GM12878 (cell line): ENCODE measurements at regions not wholly inside any gene's neighbourhood (a gene's known extent, or its start where the extent isn't known, plus 50 kb on each side); places are given as distances from the start of the nearest gene placed in this dataset.

Experiments
- ATAC-seq: fragments of 200-7000 bp; cut with Tn5 transposase; 3 replicates; pipeline ENCODE4 v1.9.1; 2020; ENCODE audit warnings: mild to moderate bottlenecking, moderate library complexity
- BruUV-seq: library from RNA; stranded (reverse); fragments of 400-500 nt; replicated peaks from 2 replicates; lab custom pipeline; 2021; lab: Mats Ljungman, UMichigan
- CTCF ChIA-PET: fragments of 300-600 bp; sonication (Branson Sonifier 250); formaldehyde crosslinking; extraction: SDS; loops from one replicate; lab custom pipeline; 2021; ENCODE audit warnings: inconsistent platforms; lab: Yijun Ruan, JAX
- POLR2A ChIA-PET: fragments of 350-600 bp; formaldehyde crosslinking; extraction: SDS; loops from one replicate; lab custom pipeline; 2021; ENCODE audit warnings: inconsistent platforms; lab: Charles Lee
- RAD21 ChIA-PET: fragments of 300-600 bp; sonication (Branson Sonifier 250); formaldehyde crosslinking; loops from one replicate; lab custom pipeline; 2023; ENCODE audit warnings: antibody characterized with exemption; ENCODE audit not compliant: unreplicated experiment; lab: Charles Lee
- SMC1A ChIA-PET: fragments of 300-600 bp; sonication (Branson Sonifier 250); formaldehyde crosslinking; loops from one replicate; lab custom pipeline; 2023; ENCODE audit not compliant: unreplicated experiment, uncharacterized antibody; lab: Charles Lee
- DNase-seq: peaks from one replicate; pipeline ENCODE4 v3.0.0-alpha.2; 2011; ENCODE audit warnings: low read depth, low spot score
- FAIRE-seq: peaks from 3 replicates; lab custom pipeline; 2011; peaks lifted over from hg19 to GRCh38; lab: Jason Lieb, UNC
- H2AFZ ChIP-seq: 2 replicates; pipeline ENCODE4 v1.6.0; 2011; ENCODE audit warnings: low read depth, low read length, control low read depth; ENCODE audit not compliant: control insufficient read depth
- H3K27ac ChIP-seq: 2 replicates; pipeline ENCODE4 v1.5.1; 2011; ENCODE audit warnings: control low read depth; ENCODE audit not compliant: control insufficient read depth, insufficient read depth
- H3K27me3 ChIP-seq, 2 experiments: replicated peaks in 1 of 2; 2 replicates each; pipeline versions ENCODE4 v1.6.0 to v1.6.1; 2011; ENCODE audit warnings: low read length in 1 of 2; ENCODE audit not compliant: control insufficient read depth in 2 of 2, insufficient read depth in 2 of 2
- H3K36me3 ChIP-seq, 2 experiments: 2 replicates each; pipeline ENCODE4 v1.5.1; 2011; ENCODE audit warnings: low read length in 1 of 2; ENCODE audit not compliant: control insufficient read depth in 2 of 2, insufficient read depth in 2 of 2
- H3K4me1 ChIP-seq: 2 replicates; pipeline ENCODE4 v1.6.1; 2011; ENCODE audit warnings: mild to moderate bottlenecking, low read length, moderate library complexity, mixed read lengths; ENCODE audit not compliant: control insufficient read depth, insufficient read depth
- H3K4me2 ChIP-seq: 2 replicates; pipeline ENCODE4 v1.6.0; 2011; ENCODE audit warnings: control low read depth; ENCODE audit not compliant: control insufficient read depth, insufficient read depth
- H3K4me3 ChIP-seq: fragments of 200-600 bp; sonication (generic); 2 replicates; pipeline ENCODE4 v1.5.1; 2016
- H3K79me2 ChIP-seq: 2 replicates; pipeline ENCODE4 v1.6.0; 2011; ENCODE audit warnings: low read length; ENCODE audit not compliant: control insufficient read depth, insufficient read depth
- H3K9ac ChIP-seq: 2 replicates; pipeline ENCODE4 v1.8.0; 2011; ENCODE audit warnings: low read length, control low read depth, mixed read lengths; ENCODE audit not compliant: control insufficient read depth, insufficient read depth
- H3K9me3 ChIP-seq: replicated peaks from 3 replicates; pipeline ENCODE4 v1.5.1; 2011; ENCODE audit warnings: mild to moderate bottlenecking, low read length; ENCODE audit not compliant: control insufficient read depth, insufficient read depth
- H4K20me1 ChIP-seq: 2 replicates; pipeline ENCODE4 v1.6.0; 2011; ENCODE audit not compliant: control insufficient read depth, insufficient read depth
- BHLHE40 ChIP-seq, 2 experiments: fragments of 450-650 bp in 1 of 2; IDR thresholded peaks; 2 replicates each; pipeline ENCODE4 v1.6.1; 2011 to 2017; ENCODE audit warnings: low read depth in 2 of 2, borderline replicate concordance in 1 of 2, improper control_type of control experiment in 1 of 2, low read length in 1 of 2, mild to moderate bottlenecking in 1 of 2
- CREM ChIP-seq: IDR thresholded peaks from 2 replicates; pipeline ENCODE4 v1.6.1; 2014; ENCODE audit warnings: antibody characterized with exemption, low read depth
- ESRRA ChIP-seq: IDR thresholded peaks from 2 replicates; pipeline ENCODE4 v1.6.1; 2012; ENCODE audit warnings: mild to moderate bottlenecking, low read length, improper control_type of control experiment
- SUPT20H ChIP-seq: IDR thresholded peaks from 2 replicates; pipeline ENCODE4 v1.6.1; 2011; ENCODE audit warnings: low read depth, mild to moderate bottlenecking, low read length, moderate library complexity, borderline replicate concordance; ENCODE audit not compliant: control insufficient read depth
- YBX1 ChIP-seq: fragments of 450-650 bp; IDR thresholded peaks from 2 replicates; pipeline ENCODE4 v1.6.1; 2016; ENCODE audit warnings: antibody characterized with exemption
- ZNF274 ChIP-seq: IDR thresholded peaks from one replicate; pipeline ENCODE4 v1.8.0; 2011; ENCODE audit not compliant: insufficient read length, insufficient read depth
- WGBS: methylation state at CpG from one replicate; pipeline ENCODE4 v1.1.6; 2016; ENCODE audit warnings: low lambda C conversion rate; ENCODE audit not compliant: insufficient replicate concordance, insufficient coverage; ENCODE audit errors: missing lambda C conversion rate; 5-methylcytosine and 5-hydroxymethylcytosine counted together
- in situ Hi-C: fragments of 300-500 bp; cut with MboI; formaldehyde crosslinking; loops from 9 replicates; pipeline ENCODE4 v1.14.3; 2018; ENCODE audit warnings: mixed read lengths
- intact Hi-C: fragments of 100-400 bp; cut with micrococcal nuclease; formaldehyde crosslinking; loops from one replicate; pipeline ENCODE4 v1.14.2; 2022; ENCODE audit not compliant: unreplicated experiment
- TF ChIP-seq, protein P1 (sequence below): fragments of 450-650 bp; IDR thresholded peaks from 2 replicates; pipeline ENCODE4 v1.6.1; 2017; ENCODE audit warnings: mild to moderate bottlenecking, moderate library complexity
- TF ChIP-seq, protein P2 (sequence below): fragments of 450-650 bp; IDR thresholded peaks from 2 replicates; pipeline ENCODE4 v1.6.1; 2017; ENCODE audit warnings: low read depth, mild to moderate bottlenecking, moderate library complexity
- TF ChIP-seq, protein P3 (sequence below): fragments of 450-650 bp; IDR thresholded peaks from 2 replicates; pipeline ENCODE4 v1.6.1; 2018; ENCODE audit warnings: mild to moderate bottlenecking, low read depth, moderate library complexity; ENCODE audit not compliant: partially characterized antibody

DNA sequence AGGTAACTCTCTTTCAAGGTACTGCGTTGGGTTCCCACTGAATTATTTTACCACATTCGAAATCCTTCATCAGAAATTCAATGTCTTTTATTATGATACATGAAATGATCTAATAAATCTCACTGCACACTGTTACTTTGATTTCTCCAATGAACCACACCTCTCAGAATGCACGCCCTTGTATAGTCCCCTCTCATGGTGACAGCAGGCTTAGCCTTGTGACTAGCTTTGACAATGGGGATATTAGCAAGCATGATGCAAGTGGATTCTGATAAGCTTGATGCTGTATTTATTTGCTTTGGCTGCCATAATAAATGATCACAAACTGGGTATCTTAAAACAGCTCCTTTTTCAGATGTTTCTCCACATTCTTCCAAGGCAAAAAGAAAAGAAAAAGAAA, 100.4 kb upstream of the ETV6 start:
- ChIA-PET SMC1A (interaction anchor here (1.3 to 13.0 kb wide), 5 partner anchors 14 to 196 kb away, joined by 3 to 225 read pairs (median 5); no protein-coding TSS in a partner anchor), POLR2A (no interaction called here), CTCF (interaction anchor here (0.6 to 12.5 kb wide), 6 partner anchors 10 to 484 kb away, joined by 3 to 148 read pairs (median 4); no protein-coding TSS in a partner anchor), RAD21 (interaction anchor here (0.9 to 1.2 kb wide), 3 partner anchors 31 to 171 kb away, joined by 3 to 4 read pairs (median 3); no protein-coding TSS in a partner anchor)
- H3K9me3 ChIP-seq: no peaks in the 10 kb centered on the region
- ATAC-seq: no peak
- no peak overlapping the region for H3K27ac ChIP-seq
- in situ Hi-C loops: no loop called here
- BruUV-seq: no TSS peak
- no peaks in the 10 kb centered on the region for H3K27me3 ChIP-seq
- TF ChIP-seq, protein P1, sequence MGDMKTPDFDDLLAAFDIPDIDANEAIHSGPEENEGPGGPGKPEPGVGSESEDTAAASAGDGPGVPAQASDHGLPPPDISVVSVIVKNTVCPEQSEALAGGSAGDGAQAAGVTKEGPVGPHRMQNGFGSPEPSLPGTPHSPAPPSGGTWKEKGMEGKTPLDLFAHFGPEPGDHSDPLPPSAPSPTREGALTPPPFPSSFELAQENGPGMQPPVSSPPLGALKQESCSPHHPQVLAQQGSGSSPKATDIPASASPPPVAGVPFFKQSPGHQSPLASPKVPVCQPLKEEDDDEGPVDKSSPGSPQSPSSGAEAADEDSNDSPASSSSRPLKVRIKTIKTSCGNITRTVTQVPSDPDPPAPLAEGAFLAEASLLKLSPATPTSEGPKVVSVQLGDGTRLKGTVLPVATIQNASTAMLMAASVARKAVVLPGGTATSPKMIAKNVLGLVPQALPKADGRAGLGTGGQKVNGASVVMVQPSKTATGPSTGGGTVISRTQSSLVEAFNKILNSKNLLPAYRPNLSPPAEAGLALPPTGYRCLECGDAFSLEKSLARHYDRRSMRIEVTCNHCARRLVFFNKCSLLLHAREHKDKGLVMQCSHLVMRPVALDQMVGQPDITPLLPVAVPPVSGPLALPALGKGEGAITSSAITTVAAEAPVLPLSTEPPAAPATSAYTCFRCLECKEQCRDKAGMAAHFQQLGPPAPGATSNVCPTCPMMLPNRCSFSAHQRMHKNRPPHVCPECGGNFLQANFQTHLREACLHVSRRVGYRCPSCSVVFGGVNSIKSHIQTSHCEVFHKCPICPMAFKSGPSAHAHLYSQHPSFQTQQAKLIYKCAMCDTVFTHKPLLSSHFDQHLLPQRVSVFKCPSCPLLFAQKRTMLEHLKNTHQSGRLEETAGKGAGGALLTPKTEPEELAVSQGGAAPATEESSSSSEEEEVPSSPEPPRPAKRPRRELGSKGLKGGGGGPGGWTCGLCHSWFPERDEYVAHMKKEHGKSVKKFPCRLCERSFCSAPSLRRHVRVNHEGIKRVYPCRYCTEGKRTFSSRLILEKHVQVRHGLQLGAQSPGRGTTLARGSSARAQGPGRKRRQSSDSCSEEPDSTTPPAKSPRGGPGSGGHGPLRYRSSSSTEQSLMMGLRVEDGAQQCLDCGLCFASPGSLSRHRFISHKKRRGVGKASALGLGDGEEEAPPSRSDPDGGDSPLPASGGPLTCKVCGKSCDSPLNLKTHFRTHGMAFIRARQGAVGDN: no peak
- TF ChIP-seq, protein P2, sequence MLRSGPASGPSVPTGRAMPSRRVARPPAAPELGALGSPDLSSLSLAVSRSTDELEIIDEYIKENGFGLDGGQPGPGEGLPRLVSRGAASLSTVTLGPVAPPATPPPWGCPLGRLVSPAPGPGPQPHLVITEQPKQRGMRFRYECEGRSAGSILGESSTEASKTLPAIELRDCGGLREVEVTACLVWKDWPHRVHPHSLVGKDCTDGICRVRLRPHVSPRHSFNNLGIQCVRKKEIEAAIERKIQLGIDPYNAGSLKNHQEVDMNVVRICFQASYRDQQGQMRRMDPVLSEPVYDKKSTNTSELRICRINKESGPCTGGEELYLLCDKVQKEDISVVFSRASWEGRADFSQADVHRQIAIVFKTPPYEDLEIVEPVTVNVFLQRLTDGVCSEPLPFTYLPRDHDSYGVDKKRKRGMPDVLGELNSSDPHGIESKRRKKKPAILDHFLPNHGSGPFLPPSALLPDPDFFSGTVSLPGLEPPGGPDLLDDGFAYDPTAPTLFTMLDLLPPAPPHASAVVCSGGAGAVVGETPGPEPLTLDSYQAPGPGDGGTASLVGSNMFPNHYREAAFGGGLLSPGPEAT: no peak
- TF ChIP-seq BHLHE40 (IDR thresholded peaks at IDR 0.05; ENCODE audit: borderline replicate concordance in 1 of 2, low read depth in 2 of 2, low read length in 1 of 2): no peak
- no peak for TF ChIP-seq YBX1
- TF ChIP-seq CREM: no peak
- TF ChIP-seq SUPT20H: no peak
- TF ChIP-seq ESRRA: no peak
- TF ChIP-seq, protein P3, sequence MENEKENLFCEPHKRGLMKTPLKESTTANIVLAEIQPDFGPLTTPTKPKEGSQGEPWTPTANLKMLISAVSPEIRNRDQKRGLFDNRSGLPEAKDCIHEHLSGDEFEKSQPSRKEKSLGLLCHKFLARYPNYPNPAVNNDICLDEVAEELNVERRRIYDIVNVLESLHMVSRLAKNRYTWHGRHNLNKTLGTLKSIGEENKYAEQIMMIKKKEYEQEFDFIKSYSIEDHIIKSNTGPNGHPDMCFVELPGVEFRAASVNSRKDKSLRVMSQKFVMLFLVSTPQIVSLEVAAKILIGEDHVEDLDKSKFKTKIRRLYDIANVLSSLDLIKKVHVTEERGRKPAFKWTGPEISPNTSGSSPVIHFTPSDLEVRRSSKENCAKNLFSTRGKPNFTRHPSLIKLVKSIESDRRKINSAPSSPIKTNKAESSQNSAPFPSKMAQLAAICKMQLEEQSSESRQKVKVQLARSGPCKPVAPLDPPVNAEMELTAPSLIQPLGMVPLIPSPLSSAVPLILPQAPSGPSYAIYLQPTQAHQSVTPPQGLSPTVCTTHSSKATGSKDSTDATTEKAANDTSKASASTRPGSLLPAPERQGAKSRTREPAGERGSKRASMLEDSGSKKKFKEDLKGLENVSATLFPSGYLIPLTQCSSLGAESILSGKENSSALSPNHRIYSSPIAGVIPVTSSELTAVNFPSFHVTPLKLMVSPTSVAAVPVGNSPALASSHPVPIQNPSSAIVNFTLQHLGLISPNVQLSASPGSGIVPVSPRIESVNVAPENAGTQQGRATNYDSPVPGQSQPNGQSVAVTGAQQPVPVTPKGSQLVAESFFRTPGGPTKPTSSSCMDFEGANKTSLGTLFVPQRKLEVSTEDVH: no peak
- TF ChIP-seq ZNF274: no peak
- H4K20me1 ChIP-seq: no peaks in the 10 kb centered on the region
- no peak overlapping the region for H3K4me3 ChIP-seq
- FAIRE-seq: no peak
- H3K79me2 ChIP-seq: no peaks in the 10 kb centered on the region
- no peak for DNase-seq
- no peak overlapping the region for H2AFZ ChIP-seq
- no peaks in the 10 kb centered on the region for H3K36me3 ChIP-seq
- intact Hi-C loops: no loop called here
- H3K4me1 ChIP-seq: peaks cover 24% of the 10 kb centered on the region
- H3K4me2 ChIP-seq: no peak overlapping the region
- no peak overlapping the region for H3K9ac ChIP-seq
- 45% methylated on average over 3 of the region's 3 CpGs for WGBS
